MM.1S (cell line): ENCODE measurements at regions not wholly inside any gene's neighbourhood (a gene's known extent, or its start where the extent isn't known, plus 50 kb on each side); places are given as distances from the start of the nearest gene placed in this dataset.

ENCODE experiments used
- EZH2 ChIP-seq: fragments of 300-600 bp; sonication (generic); optimal IDR thresholded peaks from 2 replicates; pipeline ENCODE3; 2017; ENCODE audit warnings: low read depth, mild to moderate bottlenecking, antibody characterized with exemption, low read length, mixed read lengths
- TF ChIP-seq, protein P1 (sequence below): fragments of 300-600 bp; sonication (generic); IDR thresholded peaks from 2 replicates; pipeline ENCODE4 v1.5.1; 2016; ENCODE audit warnings: antibody characterized with exemption, low read length, mixed read lengths

DNA sequence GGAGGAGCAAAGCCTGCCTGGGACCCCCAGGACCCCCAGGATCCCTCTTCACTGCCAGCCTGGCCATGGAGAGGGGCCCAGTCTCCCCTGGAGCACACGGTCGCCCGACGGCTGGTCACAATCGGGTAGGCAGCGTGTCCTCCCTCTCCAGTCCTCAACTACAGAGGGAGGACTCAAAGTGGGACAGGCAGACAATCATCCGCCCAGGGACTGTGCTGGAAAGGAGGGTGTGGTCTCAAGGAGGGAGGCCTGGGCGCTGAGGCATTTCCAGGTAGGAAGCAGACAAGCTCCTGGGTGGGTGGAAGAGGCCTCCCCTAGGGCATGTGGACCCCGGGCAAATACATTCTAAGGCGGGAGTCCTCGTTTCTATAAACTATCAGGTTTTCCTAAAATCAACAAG lies 93.2 kb upstream of the ADAMTS2 start:
- TF ChIP-seq, protein P1, sequence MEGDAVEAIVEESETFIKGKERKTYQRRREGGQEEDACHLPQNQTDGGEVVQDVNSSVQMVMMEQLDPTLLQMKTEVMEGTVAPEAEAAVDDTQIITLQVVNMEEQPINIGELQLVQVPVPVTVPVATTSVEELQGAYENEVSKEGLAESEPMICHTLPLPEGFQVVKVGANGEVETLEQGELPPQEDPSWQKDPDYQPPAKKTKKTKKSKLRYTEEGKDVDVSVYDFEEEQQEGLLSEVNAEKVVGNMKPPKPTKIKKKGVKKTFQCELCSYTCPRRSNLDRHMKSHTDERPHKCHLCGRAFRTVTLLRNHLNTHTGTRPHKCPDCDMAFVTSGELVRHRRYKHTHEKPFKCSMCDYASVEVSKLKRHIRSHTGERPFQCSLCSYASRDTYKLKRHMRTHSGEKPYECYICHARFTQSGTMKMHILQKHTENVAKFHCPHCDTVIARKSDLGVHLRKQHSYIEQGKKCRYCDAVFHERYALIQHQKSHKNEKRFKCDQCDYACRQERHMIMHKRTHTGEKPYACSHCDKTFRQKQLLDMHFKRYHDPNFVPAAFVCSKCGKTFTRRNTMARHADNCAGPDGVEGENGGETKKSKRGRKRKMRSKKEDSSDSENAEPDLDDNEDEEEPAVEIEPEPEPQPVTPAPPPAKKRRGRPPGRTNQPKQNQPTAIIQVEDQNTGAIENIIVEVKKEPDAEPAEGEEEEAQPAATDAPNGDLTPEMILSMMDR: no peak
- TF ChIP-seq EZH2: no peak
